Ascending aorta (tissue), 2 donors: ENCODE measurements at regions not wholly inside any gene's neighbourhood (a gene's known extent, or its start where the extent isn't known, plus 50 kb on each side); places are given as distances from the start of the nearest gene placed in this dataset.
A peak's percentile ranks its signal among the peaks of the same experiment; 100 is the strongest.

ENCODE experiments used
- DNase-seq, 2 donors: peaks; one replicate each; pipeline ENCODE4 v3.0.0-alpha.2; 2019; ENCODE audit warnings: low spot score in 2 of 2
- H3K27ac ChIP-seq, 2 donors: fragments of 200-600 bp; sonication (generic); one replicate each; pipeline ENCODE4 v1.5.1; 2016 to 2017; ENCODE audit warnings: mild to moderate bottlenecking in 1 of 2
- H3K27me3 ChIP-seq: fragments of 200-600 bp; sonication (generic); one replicate; pipeline ENCODE4 v1.5.1; 2017
- H3K36me3 ChIP-seq, 2 donors: fragments of 200-600 bp; sonication (generic); one replicate each; pipeline ENCODE4 v1.5.1; 2016
- H3K4me1 ChIP-seq, 2 donors: fragments of 200-600 bp; sonication (generic); one replicate each; pipeline ENCODE4 v1.5.1; 2016 to 2017; ENCODE audit warnings: mild to moderate bottlenecking in 1 of 2
- H3K4me3 ChIP-seq, 2 donors: fragments of 200-600 bp; sonication (generic); one replicate each; pipeline ENCODE4 v1.5.1; 2016 to 2017; ENCODE audit warnings: mild to moderate bottlenecking in 1 of 2
- H3K9me3 ChIP-seq, 2 donors: fragments of 200-600 bp; sonication (generic); one replicate each; pipeline ENCODE4 v1.5.1; 2016
- intact Hi-C: fragments of 100-400 bp; cut with DNase I; formaldehyde crosslinking; loops from one replicate; pipeline ENCODE4 v1.15.1; 2023
- TF ChIP-seq, protein P1 (sequence below), 3 experiments: fragments of 200-600 bp in 2 of 3; fragments of 450-650 bp in 1 of 3; sonication (generic) in 2 of 3; IDR thresholded peaks; one replicate each; pipeline ENCODE4 v1.5.1; 2016 to 2019; ENCODE audit warnings: antibody characterized with exemption in 3 of 3, mild to moderate bottlenecking in 1 of 3, moderate library complexity in 1 of 3

DNA sequence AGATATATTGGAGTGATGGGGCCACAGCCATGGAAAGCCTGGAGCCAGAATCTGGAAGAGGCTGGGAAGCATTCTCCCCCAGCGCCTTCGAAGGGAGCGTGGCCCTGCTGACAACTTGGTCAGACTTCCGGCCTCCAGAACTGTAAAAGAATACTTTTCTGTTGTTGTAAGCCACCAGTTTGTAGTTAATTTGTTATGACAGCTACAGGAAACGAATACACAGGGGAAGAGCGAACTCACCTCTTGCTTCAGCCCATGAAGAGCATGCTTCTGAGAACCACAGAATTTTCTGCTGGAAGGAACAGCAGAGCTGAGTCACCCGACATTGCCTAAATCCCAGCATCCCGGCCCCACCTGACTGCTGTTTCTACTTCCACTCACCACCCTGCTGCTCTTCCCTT is 501.7 kb downstream of the SHQ1 start:
- TF ChIP-seq, protein P1, sequence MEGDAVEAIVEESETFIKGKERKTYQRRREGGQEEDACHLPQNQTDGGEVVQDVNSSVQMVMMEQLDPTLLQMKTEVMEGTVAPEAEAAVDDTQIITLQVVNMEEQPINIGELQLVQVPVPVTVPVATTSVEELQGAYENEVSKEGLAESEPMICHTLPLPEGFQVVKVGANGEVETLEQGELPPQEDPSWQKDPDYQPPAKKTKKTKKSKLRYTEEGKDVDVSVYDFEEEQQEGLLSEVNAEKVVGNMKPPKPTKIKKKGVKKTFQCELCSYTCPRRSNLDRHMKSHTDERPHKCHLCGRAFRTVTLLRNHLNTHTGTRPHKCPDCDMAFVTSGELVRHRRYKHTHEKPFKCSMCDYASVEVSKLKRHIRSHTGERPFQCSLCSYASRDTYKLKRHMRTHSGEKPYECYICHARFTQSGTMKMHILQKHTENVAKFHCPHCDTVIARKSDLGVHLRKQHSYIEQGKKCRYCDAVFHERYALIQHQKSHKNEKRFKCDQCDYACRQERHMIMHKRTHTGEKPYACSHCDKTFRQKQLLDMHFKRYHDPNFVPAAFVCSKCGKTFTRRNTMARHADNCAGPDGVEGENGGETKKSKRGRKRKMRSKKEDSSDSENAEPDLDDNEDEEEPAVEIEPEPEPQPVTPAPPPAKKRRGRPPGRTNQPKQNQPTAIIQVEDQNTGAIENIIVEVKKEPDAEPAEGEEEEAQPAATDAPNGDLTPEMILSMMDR (IDR thresholded peaks at IDR 0.05): no peak
- Histone ChIP-seq H3K4me1 (peaks cover 13 to 28% of the 10 kb centered on the region in 2 donors), H3K27ac (peak overlapping the region in 1 of 2 donors; percentile 59), H3K36me3 (no peaks in the 10 kb centered on the region), H3K4me3 (no peak overlapping the region), H3K27me3 (no peaks in the 10 kb centered on the region), H3K9me3 (no peaks in the 10 kb centered on the region)
- DNase-seq: peak in 1 of 2 donors; percentile 73
- intact Hi-C loops: loop anchor here (5.0 kb wide), 4 partner anchors 74 to 316 kb away; no protein-coding TSS in a partner anchor

- TF ChIP-seq, protein P1 (IDR thresholded peaks at IDR 0.05): no peak
- no peaks in the 10 kb centered on the region for H3K27me3 ChIP-seq
- H3K36me3 ChIP-seq: no peaks in the 10 kb centered on the region
- intact Hi-C loops: loop anchor here (5.0 kb wide), 4 partner anchors 74 to 316 kb away; no protein-coding TSS in a partner anchor
- peak overlapping the region in 1 of 2 donors; percentile 32 for H3K27ac ChIP-seq
- no peaks in the 10 kb centered on the region for H3K9me3 ChIP-seq
- H3K4me1 ChIP-seq: peaks cover 14 to 28% of the 10 kb centered on the region in 2 donors
- DNase-seq: no peak
- no peak overlapping the region for H3K4me3 ChIP-seq
Observed at GRCh38 chr3:72345980-72346379, 502.3 kb downstream of the SHQ1 start.

- no peak overlapping the region for H3K27ac ChIP-seq
- H3K9me3 ChIP-seq: no peaks in the 10 kb centered on the region
- intact Hi-C loops: loop anchor here (5.0 kb wide), 4 partner anchors 73 to 317 kb away; no protein-coding TSS in a partner anchor
- DNase-seq: no peak
- H3K4me1 ChIP-seq: peaks cover 14 to 28% of the 10 kb centered on the region in 2 donors
- no peaks in the 10 kb centered on the region for H3K27me3 ChIP-seq
- TF ChIP-seq, protein P1 (IDR thresholded peaks at IDR 0.05): no peak
- no peak overlapping the region for H3K4me3 ChIP-seq
- no peaks in the 10 kb centered on the region for H3K36me3 ChIP-seq
Observed at GRCh38 chr3:72345237-72345878, 502.9 kb downstream of the SHQ1 start.

- H3K4me1 ChIP-seq: peaks cover 14 to 32% of the 10 kb centered on the region in 2 donors
Observed at GRCh38 chr3:72344647-72345046, 503.6 kb downstream of the SHQ1 start.

GRCh38 chr3:72344236-72344635 is 504.0 kb downstream of the SHQ1 start:
- no peak for DNase-seq
- intact Hi-C loops: no loop called here
- Histone ChIP-seq H3K9me3 (no peaks in the 10 kb centered on the region), H3K36me3 (no peaks in the 10 kb centered on the region), H3K4me1 (peaks cover 18 to 36% of the 10 kb centered on the region in 2 donors), H3K27ac (no peak overlapping the region), H3K4me3 (no peak overlapping the region), H3K27me3 (no peaks in the 10 kb centered on the region)
- TF ChIP-seq, protein P1 (IDR thresholded peaks at IDR 0.05): no peak

More at GRCh38 chr3:72344647-72345046, 503.6 kb downstream of the SHQ1 start:
- H3K36me3 ChIP-seq: no peaks in the 10 kb centered on the region
- H3K4me3 ChIP-seq: no peak overlapping the region
- DNase-seq: no peak
- H3K27ac ChIP-seq: no peak overlapping the region
- H3K27me3 ChIP-seq: no peaks in the 10 kb centered on the region
- TF ChIP-seq, protein P1 (IDR thresholded peaks at IDR 0.05): no peak
- H3K9me3 ChIP-seq: no peaks in the 10 kb centered on the region
- intact Hi-C loops: loop anchor here (5.0 kb wide), 4 partner anchors 72 to 318 kb away; no protein-coding TSS in a partner anchor
